Right atrium auricular region (tissue), 2 donors: ENCODE measurements at regions not wholly inside any gene's neighbourhood (a gene's known extent, or its start where the extent isn't known, plus 50 kb on each side); places are given as distances from the start of the nearest gene placed in this dataset.

Source experiments
- DNase-seq: peaks from one replicate; pipeline ENCODE4 v3.0.0-alpha.2; 2019; ENCODE audit warnings: low spot score
- H3K27ac ChIP-seq, 2 donors: fragments of 200-600 bp; sonication (generic); 1 replicate in 1 of 2; 2 replicates in 1 of 2; pipeline ENCODE4 v1.5.1; 2016 to 2019
- H3K27me3 ChIP-seq, 2 donors: fragments of 200-600 bp; sonication (generic); one replicate each; pipeline versions ENCODE4 v1.5.1 to v1.6.0; 2017 to 2019
- H3K36me3 ChIP-seq: fragments of 200-600 bp; sonication (generic); one replicate; pipeline ENCODE4 v1.5.1; 2016
- H3K4me1 ChIP-seq, 2 donors: fragments of 200-600 bp; sonication (generic); one replicate each; pipeline versions ENCODE4 v1.5.1 to v1.6.0; 2017 to 2019
- H3K4me3 ChIP-seq, 2 donors: fragments of 200-600 bp; sonication (generic); 1 replicate in 1 of 2; 2 replicates in 1 of 2; pipeline ENCODE4 v1.5.1; 2017 to 2019; ENCODE audit warnings: mild to moderate bottlenecking in 1 of 2, moderate library complexity in 1 of 2
- H3K9me3 ChIP-seq, 2 donors: fragments of 200-600 bp; sonication (generic); one replicate each; pipeline ENCODE4 v1.5.1; 2019
- TF ChIP-seq, protein P1 (sequence below), 2 donors: fragments of 200-600 bp; sonication (generic); IDR thresholded peaks; one replicate each; pipeline ENCODE4 v1.5.1; 2019; ENCODE audit warnings: antibody characterized with exemption in 2 of 2

DNA sequence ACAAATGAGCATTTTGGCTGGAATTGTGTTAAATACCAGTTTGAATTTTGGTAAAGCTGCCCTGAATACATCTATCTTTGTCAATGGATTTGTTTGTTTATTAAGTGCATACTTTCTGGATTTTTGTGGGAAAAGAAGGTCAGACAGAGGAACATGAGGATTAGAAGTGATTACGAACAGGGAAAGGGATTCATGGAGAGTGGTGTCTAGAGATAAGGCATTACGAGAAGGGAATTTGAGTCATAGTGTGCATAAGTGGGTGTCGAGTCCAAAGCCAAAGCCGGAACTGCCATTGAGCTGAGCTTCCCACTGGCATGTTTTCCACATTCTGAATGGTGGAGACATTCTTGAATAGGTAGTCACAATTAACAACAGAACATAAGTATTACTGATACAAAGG, 68.9 kb upstream of the EFEMP1 start:
- Histone ChIP-seq H3K9me3 (no peaks in the 10 kb centered on the region), H3K27ac (peak overlapping the region in 1 of 2 donors; percentile 32), H3K27me3 (no peaks in the 10 kb centered on the region), H3K4me3 (no peak overlapping the region), H3K4me1 (peaks cover 0 to 6% of the 10 kb centered on the region in 2 donors), H3K36me3 (no peaks in the 10 kb centered on the region)
- peak; percentile 77 for DNase-seq
- TF ChIP-seq, protein P1, sequence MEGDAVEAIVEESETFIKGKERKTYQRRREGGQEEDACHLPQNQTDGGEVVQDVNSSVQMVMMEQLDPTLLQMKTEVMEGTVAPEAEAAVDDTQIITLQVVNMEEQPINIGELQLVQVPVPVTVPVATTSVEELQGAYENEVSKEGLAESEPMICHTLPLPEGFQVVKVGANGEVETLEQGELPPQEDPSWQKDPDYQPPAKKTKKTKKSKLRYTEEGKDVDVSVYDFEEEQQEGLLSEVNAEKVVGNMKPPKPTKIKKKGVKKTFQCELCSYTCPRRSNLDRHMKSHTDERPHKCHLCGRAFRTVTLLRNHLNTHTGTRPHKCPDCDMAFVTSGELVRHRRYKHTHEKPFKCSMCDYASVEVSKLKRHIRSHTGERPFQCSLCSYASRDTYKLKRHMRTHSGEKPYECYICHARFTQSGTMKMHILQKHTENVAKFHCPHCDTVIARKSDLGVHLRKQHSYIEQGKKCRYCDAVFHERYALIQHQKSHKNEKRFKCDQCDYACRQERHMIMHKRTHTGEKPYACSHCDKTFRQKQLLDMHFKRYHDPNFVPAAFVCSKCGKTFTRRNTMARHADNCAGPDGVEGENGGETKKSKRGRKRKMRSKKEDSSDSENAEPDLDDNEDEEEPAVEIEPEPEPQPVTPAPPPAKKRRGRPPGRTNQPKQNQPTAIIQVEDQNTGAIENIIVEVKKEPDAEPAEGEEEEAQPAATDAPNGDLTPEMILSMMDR (IDR thresholded peaks at IDR 0.05): no peak

DNA sequence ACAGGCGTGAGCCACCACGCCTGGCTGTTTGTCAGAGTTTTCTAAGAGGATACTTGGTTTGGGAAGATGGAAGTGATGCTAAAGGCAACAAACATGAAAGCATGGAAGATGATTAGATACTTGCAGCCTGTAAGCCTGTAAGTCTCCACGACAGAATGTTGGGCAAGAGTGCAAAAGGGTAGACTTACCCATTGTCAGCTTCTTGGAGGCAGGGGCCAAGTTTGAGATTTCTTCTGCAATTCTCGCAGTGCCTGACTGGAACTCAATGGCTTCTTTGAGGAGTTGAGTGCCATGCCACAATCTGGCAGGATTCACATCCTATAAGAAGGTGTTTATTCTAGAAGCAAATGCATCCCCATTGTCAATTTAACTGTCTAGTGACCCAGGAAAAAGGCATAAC, 70.1 kb upstream of the EFEMP1 start:
- TF ChIP-seq, protein P1 (IDR thresholded peaks at IDR 0.05): no peak
- Histone ChIP-seq H3K36me3 (no peaks in the 10 kb centered on the region), H3K9me3 (no peaks in the 10 kb centered on the region), H3K4me1 (peaks cover 0 to 6% of the 10 kb centered on the region in 2 donors), H3K27ac (no peak overlapping the region), H3K27me3 (no peaks in the 10 kb centered on the region), H3K4me3 (no peak overlapping the region)
- no peak for DNase-seq

DNA sequence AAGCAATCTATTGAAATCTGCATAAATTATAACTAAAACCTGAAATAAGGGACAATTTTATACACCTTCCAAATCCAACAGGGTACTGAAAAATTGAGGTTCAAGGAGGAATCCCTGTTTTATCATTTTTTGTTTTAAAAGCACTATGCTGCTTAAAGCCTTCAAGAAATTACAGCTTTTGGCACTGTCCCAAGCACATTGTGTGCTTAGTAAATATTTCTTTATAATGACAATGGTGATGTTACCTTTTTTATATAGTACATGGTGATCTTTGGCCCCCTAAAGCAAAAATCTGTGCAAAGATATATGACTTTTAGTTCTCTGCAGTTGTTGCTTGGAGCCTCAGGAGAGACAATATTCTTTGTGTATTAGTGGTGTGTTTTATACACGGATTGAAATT, 71.6 kb upstream of the EFEMP1 start:
- Histone ChIP-seq H3K9me3 (no peaks in the 10 kb centered on the region), H3K36me3 (no peaks in the 10 kb centered on the region), H3K4me1 (peaks cover 0 to 6% of the 10 kb centered on the region in 2 donors), H3K27me3 (no peaks in the 10 kb centered on the region), H3K4me3 (no peak overlapping the region), H3K27ac (no peak overlapping the region)
- TF ChIP-seq, protein P1 (IDR thresholded peaks at IDR 0.05): no peak
- DNase-seq: no peak

DNA sequence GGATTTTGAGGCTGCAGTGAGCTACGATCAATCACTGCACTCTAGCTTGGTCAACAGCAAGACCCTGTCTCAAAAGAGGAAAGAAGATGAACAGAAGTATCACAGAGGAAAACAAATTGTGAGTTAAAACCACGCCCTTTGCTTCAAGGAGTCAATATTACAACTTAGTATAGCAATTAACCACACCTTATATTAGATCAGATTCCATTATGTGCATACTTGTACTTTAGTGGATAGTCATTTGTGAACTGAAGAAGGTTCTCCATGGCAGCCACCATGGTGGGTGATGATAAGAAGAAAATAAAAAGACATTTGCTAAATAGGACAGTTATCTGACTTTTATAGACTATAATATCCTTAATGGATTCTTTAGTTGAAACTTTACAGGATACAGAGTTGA, 72.3 kb upstream of the EFEMP1 start:
- peaks cover 0 to 6% of the 10 kb centered on the region in 2 donors for H3K4me1 ChIP-seq
- DNase-seq: no peak
- H3K4me3 ChIP-seq: no peak overlapping the region
- H3K36me3 ChIP-seq: no peaks in the 10 kb centered on the region
- no peaks in the 10 kb centered on the region for H3K27me3 ChIP-seq
- no peak overlapping the region for H3K27ac ChIP-seq
- no peaks in the 10 kb centered on the region for H3K9me3 ChIP-seq
- TF ChIP-seq, protein P1 (IDR thresholded peaks at IDR 0.05): no peak

DNA sequence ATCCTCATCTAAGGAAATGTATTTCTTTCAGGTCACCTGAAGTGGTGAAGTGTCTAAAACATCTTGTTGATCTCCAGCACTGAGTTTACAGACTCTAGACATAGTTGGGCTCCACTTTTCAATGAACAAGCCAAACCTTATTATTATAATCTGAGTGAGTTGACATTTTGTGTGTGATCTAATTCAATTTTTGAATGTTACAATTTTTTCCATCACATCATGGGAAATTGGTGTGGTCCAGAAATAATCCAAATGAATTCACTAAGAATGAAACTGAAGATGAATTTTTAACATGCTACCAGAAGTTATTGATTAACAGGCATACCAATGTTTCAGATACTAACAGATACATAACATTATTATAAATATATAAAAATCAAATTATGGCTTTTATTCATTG, 75.6 kb upstream of the EFEMP1 start:
- no peaks in the 10 kb centered on the region for H3K4me1 ChIP-seq
- TF ChIP-seq, protein P1 (IDR thresholded peaks at IDR 0.05): no peak
- H3K4me3 ChIP-seq: no peak overlapping the region
- H3K9me3 ChIP-seq: no peaks in the 10 kb centered on the region
- no peak for DNase-seq
- H3K27ac ChIP-seq: no peak overlapping the region
- no peaks in the 10 kb centered on the region for H3K27me3 ChIP-seq
- no peaks in the 10 kb centered on the region for H3K36me3 ChIP-seq

DNA sequence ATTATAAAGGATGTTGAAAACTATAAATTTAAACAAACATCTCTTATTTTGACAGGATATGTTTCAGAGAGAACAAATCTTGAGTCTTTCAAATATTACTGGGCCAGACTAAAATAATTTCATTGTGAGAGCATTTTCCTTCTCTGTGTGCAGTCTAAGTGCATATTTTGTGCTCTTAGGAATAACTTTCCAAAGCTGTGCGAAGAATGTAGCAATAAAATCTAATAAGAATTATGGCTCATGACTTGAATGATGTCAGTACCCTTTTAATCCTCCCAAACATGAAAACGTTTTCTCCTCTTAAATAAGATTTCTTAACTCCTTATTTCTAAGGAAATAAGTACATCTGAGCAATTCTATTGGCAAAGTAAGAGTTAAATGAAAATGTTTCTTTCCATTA, 76.2 kb upstream of the EFEMP1 start:
- no peaks in the 10 kb centered on the region for H3K36me3 ChIP-seq
- peak overlapping the region in 1 of 2 donors; percentile 27 for H3K27ac ChIP-seq
- H3K4me1 ChIP-seq: no peaks in the 10 kb centered on the region
- DNase-seq: no peak
- TF ChIP-seq, protein P1 (IDR thresholded peaks at IDR 0.05): no peak
- no peak overlapping the region for H3K4me3 ChIP-seq
- no peaks in the 10 kb centered on the region for H3K27me3 ChIP-seq
- no peaks in the 10 kb centered on the region for H3K9me3 ChIP-seq
